IPS-18c (cell line): ENCODE measurements at regions not wholly inside any gene's neighbourhood (a gene's known extent, or its start where the extent isn't known, plus 50 kb on each side); places are given as distances from the start of the nearest gene placed in this dataset.
"Not testable (repeated sequence)": the region's sequence is repeated elsewhere in the genome, so short reads cannot be mapped to it uniquely, and the experiment has no call there.

Experiments used
- H3K4me3 ChIP-seq: 2 replicates; pipeline ENCODE4 v1.7.0; 2013; ENCODE audit warnings: low read depth, mild to moderate bottlenecking, low read length, moderate library complexity; ENCODE audit not compliant: insufficient read depth
- H3K9me3 ChIP-seq: one replicate; pipeline ENCODE4 v1.6.1; 2013; ENCODE audit warnings: mild to moderate bottlenecking, low read length, moderate library complexity; ENCODE audit not compliant: control insufficient read depth, insufficient read depth

GRCh38 chr4:131729205-131729604 is 1419.9 kb upstream of the PCDH10 start:
- not testable (repeated sequence) for H3K9me3 ChIP-seq, H3K4me3 ChIP-seq

GRCh38 chr4:131729716-131730398 is 1419.2 kb upstream of the PCDH10 start:
- H3K9me3 ChIP-seq, H3K4me3 ChIP-seq: not testable (repeated sequence)

GRCh38 chr4:131730574-131730973 is 1418.5 kb upstream of the PCDH10 start:
- H3K4me3 ChIP-seq, result not testable (repeated sequence)

GRCh38 chr4:131732034-131732630 is 1417.0 kb upstream of the PCDH10 start:
- H3K4me3 ChIP-seq, result not testable (repeated sequence)

More at GRCh38 chr4:131730574-131730973, 1418.5 kb upstream of the PCDH10 start:
- H3K9me3 ChIP-seq, result peaks cover 10% of the 10 kb centered on the region

GRCh38 chr4:131734321-131734720 is 1414.8 kb upstream of the PCDH10 start:
- not testable (repeated sequence) for H3K9me3 ChIP-seq, H3K4me3 ChIP-seq

More at GRCh38 chr4:131732034-131732630, 1417.0 kb upstream of the PCDH10 start:
- H3K9me3 ChIP-seq, result peaks cover 10% of the 10 kb centered on the region

- H3K4me3 ChIP-seq, H3K9me3 ChIP-seq: not testable (repeated sequence)
These were observed 1414.2 kb upstream of the PCDH10 start for GRCh38 chr4:131734851-131735385.

- not testable (repeated sequence) for H3K4me3 ChIP-seq, H3K9me3 ChIP-seq
These were observed 1410.1 kb upstream of the PCDH10 start for GRCh38 chr4:131738991-131739390.

- not testable (repeated sequence) for H3K9me3 ChIP-seq, H3K4me3 ChIP-seq
These were observed 1407.3 kb upstream of the PCDH10 start for GRCh38 chr4:131741836-131742235.

GRCh38 chr4:131742536-131743205 is 1406.4 kb upstream of the PCDH10 start:
- not testable (repeated sequence) for H3K4me3 ChIP-seq, H3K9me3 ChIP-seq

GRCh38 chr4:131743348-131743747 is 1405.7 kb upstream of the PCDH10 start:
- H3K4me3 ChIP-seq, result not testable (repeated sequence)

GRCh38 chr4:131747203-131747602 is 1401.9 kb upstream of the PCDH10 start:
- H3K9me3 ChIP-seq, result peaks cover 12% of the 10 kb centered on the region
- not testable (repeated sequence) for H3K4me3 ChIP-seq

More at GRCh38 chr4:131743348-131743747, 1405.7 kb upstream of the PCDH10 start:
- H3K9me3 ChIP-seq, result not testable (repeated sequence)

GRCh38 chr4:131749224-131749623 is 1399.9 kb upstream of the PCDH10 start:
- not testable (repeated sequence) for H3K9me3 ChIP-seq, H3K4me3 ChIP-seq

GRCh38 chr4:131750006-131750405 is 1399.1 kb upstream of the PCDH10 start:
- not testable (repeated sequence) for H3K9me3 ChIP-seq, H3K4me3 ChIP-seq

- not testable (repeated sequence) for H3K9me3 ChIP-seq, H3K4me3 ChIP-seq
These were observed 1398.6 kb upstream of the PCDH10 start for GRCh38 chr4:131750469-131750868.

GRCh38 chr4:131762234-131762633 is 1386.9 kb upstream of the PCDH10 start:
- H3K9me3 ChIP-seq, H3K4me3 ChIP-seq: not testable (repeated sequence)

- Histone ChIP-seq H3K9me3 (no peaks in the 10 kb centered on the region), H3K4me3 (no peak overlapping the region)
These were observed 1384.4 kb upstream of the PCDH10 start for GRCh38 chr4:131764730-131765129.

GRCh38 chr4:131774382-131774781 is 1374.7 kb upstream of the PCDH10 start:
- not testable (repeated sequence) for H3K4me3 ChIP-seq, H3K9me3 ChIP-seq

- not testable (repeated sequence) for H3K4me3 ChIP-seq, H3K9me3 ChIP-seq
These were observed 1338.5 kb upstream of the PCDH10 start for GRCh38 chr4:131810565-131810964.
